ENCODE measurements at regions not wholly inside any gene's neighbourhood (a gene's known extent, or its start where the extent isn't known, plus 50 kb on each side); places are given as distances from the start of the nearest gene placed in this dataset.
A peak's percentile ranks its signal among the peaks of the same experiment; 100 is the strongest.

GRCh38 chr4:12679217-12679616, 804.9 kb downstream of the RAB28 start:
- TF ChIP-seq CTCF (IDR thresholded peaks at IDR 0.05; ENCODE audit: control extremely low read depth in 1 of 3, insufficient read depth in 1 of 3, low read depth in 1 of 3, low read length in 3 of 3) (peak in 2 of 3 experiments; percentile 21 to 57; a peak in 2 of 4 replicates), POLR2A (IDR thresholded peaks at IDR 0.05; ENCODE audit: control extremely low read depth in 1 of 2, low read depth in 2 of 2, low read length in 2 of 2) (no peak), SRF (IDR thresholded peaks at IDR 0.05; ENCODE audit: low read depth, low read length) (no peak), TCF12 (IDR thresholded peaks at IDR 0.05; ENCODE audit: low read depth, low read length) (no peak), RAD21 (IDR thresholded peaks at IDR 0.05 in 1 of 2, conservative IDR thresholded peaks at IDR 0.05 in 1 of 2; ENCODE audit: low read depth in 2 of 2, low read length in 2 of 2) (peak; percentile 32 to 37), RFX5 (IDR thresholded peaks at IDR 0.05; ENCODE audit: borderline replicate concordance, low read depth, low read length) (no peak), GABPA (IDR thresholded peaks at IDR 0.05; ENCODE audit: borderline replicate concordance, insufficient read depth, low read length) (no peak), JUN (IDR thresholded peaks at IDR 0.05; ENCODE audit: low read depth, low read length) (no peak), EP300 (IDR thresholded peaks at IDR 0.05; ENCODE audit: borderline replicate concordance in 1 of 2, low read depth in 2 of 2, low read length in 2 of 2) (no peak)
